H1 (cell line): ENCODE measurements at regions not wholly inside any gene's neighbourhood (a gene's known extent, or its start where the extent isn't known, plus 50 kb on each side); places are given as distances from the start of the nearest gene placed in this dataset.

Source experiments
- CTCF ChIA-PET: fragments of 300-600 bp; sonication (Branson Sonifier 250); formaldehyde crosslinking; loops from one replicate; lab custom pipeline; 2021; ENCODE audit not compliant: partially characterized antibody; lab: Charles Lee
- POLR2A ChIA-PET: fragments of 300-600 bp; sonication (Branson Sonifier 250); formaldehyde crosslinking; loops from one replicate; lab custom pipeline; 2021; ENCODE audit warnings: inconsistent platforms; ENCODE audit not compliant: partially characterized antibody; lab: Charles Lee
- DNase-seq, 2 experiments: peaks; one replicate each; pipeline versions ENCODE4 v3.0.0 to v3.0.0-alpha.2; 2010 to 2022; ENCODE audit warnings: low spot score in 2 of 2, low read depth in 1 of 2, mixed read lengths in 1 of 2
- FAIRE-seq: peaks from 2 replicates; lab custom pipeline; 2011; peaks lifted over from hg19 to GRCh38; lab: Jason Lieb, UNC
- H2AFZ ChIP-seq: 2 replicates; pipeline ENCODE4 v1.8.1; 2012; ENCODE audit warnings: low read length, inconsistent platforms
- H2AK5ac ChIP-seq: 2 replicates; pipeline ENCODE4 v1.6.1; 2013; ENCODE audit warnings: low read depth, low read length
- H2BK120ac ChIP-seq: replicated peaks from 2 replicates; pipeline ENCODE3; 2013; ENCODE audit warnings: low read depth, low read length, inconsistent platforms
- H2BK12ac ChIP-seq: 2 replicates; pipeline ENCODE4 v1.6.1; 2013; ENCODE audit warnings: low read depth, low read length
- H2BK15ac ChIP-seq: 2 replicates; pipeline ENCODE4 v1.6.1; 2013; ENCODE audit warnings: low read length
- H2BK20ac ChIP-seq: 2 replicates; pipeline ENCODE4 v1.6.1; 2013; ENCODE audit warnings: low read length
- H2BK5ac ChIP-seq: 2 replicates; pipeline ENCODE4 v1.6.1; 2013; ENCODE audit warnings: low read depth, low read length
- H3K14ac ChIP-seq: 2 replicates; pipeline ENCODE4 v1.6.1; 2013; ENCODE audit warnings: inconsistent platforms; ENCODE audit not compliant: insufficient read length
- H3K18ac ChIP-seq: 2 replicates; pipeline ENCODE4 v1.6.1; 2013; ENCODE audit warnings: low read length; ENCODE audit errors: extremely low read depth
- H3K23ac ChIP-seq: 2 replicates; pipeline ENCODE4 v1.6.1; 2013; ENCODE audit warnings: inconsistent platforms; ENCODE audit not compliant: insufficient read length
- H3K23me2 ChIP-seq: 2 replicates; pipeline ENCODE4 v1.6.1; 2013; ENCODE audit warnings: low read depth, low read length
- H3K27ac ChIP-seq: 2 replicates; pipeline ENCODE4 v1.6.1; 2011; ENCODE audit warnings: low read depth, low read length, inconsistent platforms
- H3K27me3 ChIP-seq, 4 experiments: replicated peaks in 1 of 4; 1 replicate in 1 of 4; 2 replicates in 3 of 4; pipeline versions ENCODE4 v1.6.1 to v1.8.1; 2011 to 2013; ENCODE audit warnings: low read length in 3 of 4, mild to moderate bottlenecking in 3 of 4, inconsistent platforms in 2 of 4, mixed read lengths in 2 of 4, moderate library complexity in 1 of 4; ENCODE audit not compliant: control insufficient read depth in 3 of 4, insufficient read depth in 3 of 4; ENCODE audit errors: extremely low read depth in 1 of 4
- H3K36me3 ChIP-seq, 4 experiments: 2 replicates each; pipeline versions ENCODE4 v1.6.1 to v1.8.1; 2011 to 2013; ENCODE audit warnings: mild to moderate bottlenecking in 4 of 4, low read length in 3 of 4, moderate library complexity in 2 of 4, control low read depth in 1 of 4, inconsistent platforms in 1 of 4; ENCODE audit not compliant: insufficient read depth in 4 of 4, control insufficient read depth in 2 of 4
- H3K4ac ChIP-seq: replicated peaks from 2 replicates; pipeline ENCODE3; 2013; ENCODE audit warnings: low read length, low read depth, mixed read lengths, inconsistent platforms; ENCODE audit not compliant: insufficient read length
- H3K4me1 ChIP-seq, 4 experiments: replicated peaks in 1 of 4; 1 replicate in 1 of 4; 2 replicates in 3 of 4; pipeline versions ENCODE4 v1.6.1 to v1.8.1; 2011 to 2013; ENCODE audit warnings: low read length in 3 of 4, inconsistent platforms in 2 of 4, mixed read lengths in 1 of 4; ENCODE audit not compliant: insufficient read depth in 4 of 4, control insufficient read depth in 3 of 4
- H3K4me2 ChIP-seq, 2 experiments: 2 replicates each; pipeline versions ENCODE4 v1.6.1 to v1.8.1; 2011 to 2013; ENCODE audit warnings: low read depth in 2 of 2, low read length in 2 of 2, control low read depth in 1 of 2, inconsistent platforms in 1 of 2, mild to moderate bottlenecking in 1 of 2; ENCODE audit not compliant: insufficient read depth in 1 of 2
- H3K4me3 ChIP-seq, 4 experiments: fragments of 200-600, 300-600 bp in 1 of 4; sonication (generic), shearing (Covaris generic), sonication (Bioruptor Twin) in 1 of 4; 2 replicates each; pipeline versions ENCODE4 v1.5.1 to v1.8.1; 2011 to 2016; ENCODE audit warnings: low read length in 4 of 4, low read depth in 3 of 4, control low read depth in 2 of 4, inconsistent platforms in 2 of 4, mild to moderate bottlenecking in 2 of 4, mixed read lengths in 1 of 4, moderate library complexity in 1 of 4; ENCODE audit not compliant: insufficient read depth in 2 of 4; ENCODE audit errors: extremely low read depth in 1 of 4
- H3K56ac ChIP-seq: replicated peaks from 2 replicates; pipeline ENCODE3; 2013; ENCODE audit warnings: low read depth, mild to moderate bottlenecking, mixed read lengths, low read length, inconsistent platforms; ENCODE audit not compliant: insufficient read length
- H3K79me1 ChIP-seq: 2 replicates; pipeline ENCODE4 v1.6.1; 2013; ENCODE audit warnings: low read depth, low read length, control low read depth
- H3K79me2 ChIP-seq, 2 experiments: 2 replicates each; pipeline versions ENCODE4 v1.6.1 to v1.8.1; 2012 to 2013; ENCODE audit warnings: low read length in 2 of 2, mild to moderate bottlenecking in 2 of 2, inconsistent platforms in 1 of 2; ENCODE audit not compliant: insufficient read depth in 2 of 2, control insufficient read depth in 1 of 2
- H3K9ac ChIP-seq, 4 experiments: replicated peaks in 1 of 4; 1 replicate in 1 of 4; 2 replicates in 3 of 4; pipeline versions ENCODE4 v1.6.1 to v1.8.1; 2011 to 2013; ENCODE audit warnings: low read depth in 3 of 4, low read length in 3 of 4, control low read depth in 2 of 4, mild to moderate bottlenecking in 2 of 4, moderate library complexity in 2 of 4, inconsistent platforms in 1 of 4; ENCODE audit errors: extremely low read depth in 1 of 4
- H3K9me3 ChIP-seq, 2 experiments: 2 replicates each; pipeline versions ENCODE4 v1.6.1 to v1.8.1; 2012 to 2013; ENCODE audit warnings: mild to moderate bottlenecking in 2 of 2, moderate library complexity in 2 of 2, control low read depth in 1 of 2, inconsistent platforms in 1 of 2, low read depth in 1 of 2, low read length in 1 of 2, mixed read lengths in 1 of 2; ENCODE audit not compliant: insufficient read depth in 2 of 2
- H4K20me1 ChIP-seq, 2 experiments: replicated peaks in 1 of 2; 2 replicates each; pipeline versions ENCODE3 to v1.8.1; 2011 to 2013; ENCODE audit warnings: inconsistent platforms in 2 of 2, low read length in 2 of 2, mild to moderate bottlenecking in 1 of 2; ENCODE audit not compliant: insufficient read depth in 2 of 2, control insufficient read depth in 1 of 2
- H4K5ac ChIP-seq: 2 replicates; pipeline ENCODE4 v1.6.1; 2013; ENCODE audit warnings: low read length, low read depth, mixed read lengths, inconsistent platforms; ENCODE audit not compliant: insufficient read length
- H4K8ac ChIP-seq: 2 replicates; pipeline ENCODE4 v1.8.0; 2013; ENCODE audit warnings: mild to moderate bottlenecking, moderate library complexity, low read length, inconsistent platforms; ENCODE audit not compliant: insufficient read depth; ENCODE audit errors: extremely low read depth
- H4K91ac ChIP-seq: replicated peaks from 2 replicates; pipeline ENCODE3; 2013; ENCODE audit warnings: low read length, mixed read lengths, inconsistent platforms; ENCODE audit not compliant: insufficient read length
- CBX8 ChIP-seq: fragments of 300-800, 300-1000 bp; sonication (generic); IDR thresholded peaks from 2 replicates; pipeline ENCODE4 v1.7.1; 2016; ENCODE audit warnings: low read depth, low read length, borderline replicate concordance
- HDAC6 ChIP-seq: IDR thresholded peaks from one replicate; pipeline ENCODE4 v1.7.1; 2012; ENCODE audit warnings: low read depth, mild to moderate bottlenecking, inconsistent platforms, low read length, moderate library complexity
- KDM4A ChIP-seq: IDR thresholded peaks from one replicate; pipeline ENCODE4 v1.7.1; 2012; ENCODE audit warnings: low read depth, mild to moderate bottlenecking, moderate library complexity, low read length, inconsistent platforms; ENCODE audit not compliant: severe bottlenecking
- KDM5A ChIP-seq: fragments of 200-600 bp; IDR thresholded peaks from 2 replicates; pipeline ENCODE4 v1.7.1; 2012; ENCODE audit warnings: mild to moderate bottlenecking, low read length, inconsistent platforms, mixed read lengths
- SRF ChIP-seq: IDR thresholded peaks from 2 replicates; pipeline ENCODE4 v1.6.1; 2011; ENCODE audit warnings: mild to moderate bottlenecking, low read depth, low read length, moderate library complexity
- TAF7 ChIP-seq: optimal IDR thresholded peaks from 2 replicates; pipeline ENCODE3; 2011; ENCODE audit warnings: low read depth, mild to moderate bottlenecking, inconsistent platforms, low read length, moderate library complexity, borderline replicate concordance

DNA sequence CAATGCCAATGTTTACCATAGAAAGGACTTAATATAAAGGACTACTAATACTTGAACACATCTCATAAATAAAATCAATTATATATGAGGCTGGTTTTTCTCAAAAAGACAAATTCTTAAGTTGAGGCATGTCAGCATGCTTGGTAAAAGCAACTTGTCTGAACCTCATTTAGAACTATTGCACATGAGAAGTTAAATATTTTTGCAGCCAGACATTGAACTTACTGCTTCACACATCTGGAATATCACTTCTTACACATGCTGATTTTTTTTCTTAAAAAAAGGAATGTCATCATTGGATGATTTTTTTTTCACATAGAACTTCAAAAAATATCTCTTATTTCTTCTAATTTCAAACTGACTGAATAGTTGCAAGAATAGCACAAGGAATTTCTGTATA is 609.0 kb downstream of the EPHA4 start:
- DNase-seq (no peak), FAIRE-seq (no peak)
- H3K18ac ChIP-seq, result no peak overlapping the region
- no peaks in the 10 kb centered on the region for H3K36me3 ChIP-seq
- no peaks in the 10 kb centered on the region for H4K20me1 ChIP-seq
- CTCF ChIA-PET, result no interaction called here
- H2BK120ac ChIP-seq, result no peak overlapping the region
- no peaks in the 10 kb centered on the region; the same call in 1 of the 2 replicates for H3K23me2 ChIP-seq
- H4K8ac ChIP-seq, result no peak overlapping the region
- no peak overlapping the region for H2AFZ ChIP-seq
- no peaks in the 10 kb centered on the region for H3K9me3 ChIP-seq
- no peaks in the 10 kb centered on the region for H3K4me1 ChIP-seq
- no peak overlapping the region for H2BK20ac ChIP-seq
- no peaks in the 10 kb centered on the region for H3K27me3 ChIP-seq
- no peaks in the 10 kb centered on the region for H3K79me1 ChIP-seq
- no peak overlapping the region for H3K9ac ChIP-seq
- no peak overlapping the region for H3K27ac ChIP-seq
- no peak for TF ChIP-seq KDM5A
- TF ChIP-seq HDAC6, result no peak
- no peak for TF ChIP-seq SRF
- TF ChIP-seq CBX8, result no peak
- no peak for TF ChIP-seq TAF7
- no peak for TF ChIP-seq KDM4A
- no peak overlapping the region for H2BK15ac ChIP-seq
- no peak overlapping the region for H3K14ac ChIP-seq
- no peak overlapping the region for H3K23ac ChIP-seq
- POLR2A ChIA-PET, result no interaction called here
- H3K4me2 ChIP-seq, result no peak overlapping the region
- H3K4ac ChIP-seq, result no peak overlapping the region
- no peaks in the 10 kb centered on the region for H3K79me2 ChIP-seq
- no peak overlapping the region for H2BK5ac ChIP-seq
- H3K56ac ChIP-seq, result no peak overlapping the region
- H4K5ac ChIP-seq, result no peak overlapping the region
- H2AK5ac ChIP-seq, result no peak overlapping the region
- no peak overlapping the region for H4K91ac ChIP-seq
- H3K4me3 ChIP-seq, result no peak overlapping the region
- no peak overlapping the region for H2BK12ac ChIP-seq
